Jurkat, Clone E6-1 (cell line): ENCODE measurements at regions not wholly inside any gene's neighbourhood (a gene's known extent, or its start where the extent isn't known, plus 50 kb on each side); places are given as distances from the start of the nearest gene placed in this dataset.
"Not testable (repeated sequence)": the region's sequence is repeated elsewhere in the genome, so short reads cannot be mapped to it uniquely, and the experiment has no call there.

Experiments
- DNase-seq: peaks from one replicate; pipeline ENCODE4 v3.0.0-alpha.2; 2011; ENCODE audit warnings: low read depth, low spot score
- H3K4me3 ChIP-seq: 2 replicates; pipeline ENCODE4 v1.5.1; 2011; ENCODE audit warnings: mild to moderate bottlenecking, low read length, control low read depth, moderate library complexity

DNA sequence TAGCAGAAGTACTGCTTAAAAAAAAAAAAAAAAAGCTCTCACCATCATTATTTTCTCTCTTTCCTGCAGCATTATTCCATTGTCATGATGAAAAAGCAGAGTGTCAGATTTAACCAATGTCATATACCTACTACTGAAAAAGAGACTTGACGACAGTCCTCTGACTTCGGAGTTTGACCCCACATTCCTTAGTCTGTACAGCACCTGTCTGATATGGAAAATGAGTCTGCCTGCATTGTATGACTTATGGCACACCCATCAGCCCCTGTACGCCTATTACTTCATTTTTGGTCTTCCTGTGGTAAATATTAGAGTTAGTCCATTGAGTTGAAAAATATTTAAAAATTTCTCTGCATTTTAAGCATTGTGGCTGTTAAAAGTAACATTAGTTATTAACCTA lies 54.5 kb upstream of the NOX4 start:
- DNase-seq = no peak
- no peak overlapping the region for H3K4me3 ChIP-seq

DNA sequence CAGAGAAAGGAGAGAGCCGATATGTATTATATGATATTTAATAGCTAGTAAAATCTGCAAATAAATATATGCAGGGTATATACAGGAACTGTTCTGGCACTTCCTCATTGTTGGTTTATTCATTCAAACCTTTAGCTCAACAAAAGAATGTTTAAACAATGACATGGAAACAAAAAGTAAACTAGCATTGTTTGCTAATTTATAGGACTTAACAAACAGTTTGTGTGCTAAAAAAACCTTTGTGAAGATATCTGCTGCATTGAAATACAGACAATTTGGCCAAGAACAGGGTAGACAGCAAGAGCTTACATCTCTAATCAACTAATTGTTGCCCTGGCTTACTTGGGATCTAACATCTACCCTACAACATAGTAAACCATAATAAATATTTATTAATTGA lies 64.6 kb upstream of the NOX4 start:
- not testable (repeated sequence) for DNase-seq, H3K4me3 ChIP-seq

DNA sequence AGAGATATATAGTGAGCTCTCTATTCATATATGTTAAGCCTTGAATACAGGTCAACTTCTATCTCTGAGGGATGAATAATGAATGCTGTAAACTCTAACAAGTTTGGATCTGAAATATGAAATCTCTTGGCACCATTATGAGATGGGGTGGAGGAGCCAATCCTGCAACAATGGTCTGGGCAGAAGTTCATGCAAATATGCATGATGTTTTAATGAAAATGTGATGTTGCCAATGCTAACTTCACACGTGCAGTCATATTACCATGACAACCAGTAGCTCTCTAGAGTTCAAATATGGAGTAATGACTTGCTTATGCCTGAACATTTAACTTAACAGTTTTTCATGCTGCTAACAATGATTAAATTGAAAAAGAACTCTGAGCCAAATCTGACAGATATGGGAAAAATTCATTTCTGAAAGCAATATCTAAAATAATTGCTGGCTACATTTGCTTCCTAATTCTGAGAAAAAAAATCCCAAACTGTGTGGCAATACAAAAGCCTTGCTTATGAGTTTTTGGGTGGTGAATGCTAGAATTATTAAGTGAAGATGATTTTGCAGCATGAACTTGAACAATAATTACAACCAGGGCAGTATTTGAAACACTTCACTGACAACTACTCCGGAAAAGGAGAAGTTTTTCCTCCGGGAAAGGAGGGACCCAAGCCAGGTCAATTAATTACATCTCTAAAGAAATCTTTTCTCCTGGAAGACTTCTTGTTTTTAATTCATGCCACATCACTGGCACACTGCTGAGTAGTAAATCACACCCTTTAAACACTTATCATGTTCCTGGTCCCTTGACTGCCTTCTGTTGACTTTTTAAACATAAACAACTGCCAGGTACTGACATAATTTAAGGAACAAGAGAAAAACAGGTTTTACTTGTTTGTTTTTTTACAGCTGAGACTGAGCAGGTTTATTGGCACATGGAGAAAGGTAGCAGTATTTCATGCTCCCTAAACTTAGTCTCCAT lies 65.8 kb upstream of the NOX4 start:
- not testable (repeated sequence) for DNase-seq

DNA sequence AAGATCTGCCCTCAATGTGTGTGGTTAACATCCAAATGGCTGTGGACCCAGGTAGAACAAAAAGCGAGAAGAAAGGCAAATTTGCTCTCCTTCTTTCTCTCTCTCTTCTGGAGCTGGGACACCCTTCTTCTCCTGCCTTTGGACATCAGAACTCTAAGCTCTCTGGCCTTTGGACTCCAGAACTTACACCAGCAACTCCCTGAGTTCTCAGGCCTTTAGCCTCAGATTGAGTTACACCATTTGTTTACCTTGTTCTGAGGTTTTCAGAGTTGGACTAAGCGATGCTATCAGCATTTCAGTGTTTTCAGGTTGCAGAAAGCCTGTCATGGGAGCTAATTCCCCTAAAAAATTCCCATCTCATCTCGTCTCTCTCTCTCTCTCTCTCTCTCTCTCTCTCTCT lies 69.4 kb upstream of the NOX4 start:
- DNase-seq, H3K4me3 ChIP-seq: not testable (repeated sequence)

More for the DNA sequence above, 65.8 kb upstream of the NOX4 start:
- H3K4me3 ChIP-seq = not testable (repeated sequence)

DNA sequence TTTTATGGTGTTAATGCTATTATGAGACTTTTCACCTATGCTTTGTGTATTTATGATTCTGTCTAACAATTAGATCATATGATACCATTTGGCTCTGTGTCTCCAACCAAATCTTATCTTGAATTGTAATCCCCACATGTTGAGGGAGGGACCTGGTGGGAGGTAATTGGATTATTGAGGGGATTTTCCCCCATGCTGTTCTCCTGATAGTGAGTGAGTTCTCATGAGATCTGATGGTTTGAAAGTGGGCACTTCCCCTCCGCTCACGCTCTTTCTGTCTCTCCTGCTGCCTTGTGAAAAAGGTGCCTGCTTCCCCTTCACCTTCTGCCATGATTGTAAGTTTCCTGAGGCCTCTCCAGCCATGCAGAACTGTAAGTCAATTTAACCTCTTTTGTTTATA lies 71.6 kb upstream of the NOX4 start:
- H3K4me3 ChIP-seq, DNase-seq: not testable (repeated sequence)

DNA sequence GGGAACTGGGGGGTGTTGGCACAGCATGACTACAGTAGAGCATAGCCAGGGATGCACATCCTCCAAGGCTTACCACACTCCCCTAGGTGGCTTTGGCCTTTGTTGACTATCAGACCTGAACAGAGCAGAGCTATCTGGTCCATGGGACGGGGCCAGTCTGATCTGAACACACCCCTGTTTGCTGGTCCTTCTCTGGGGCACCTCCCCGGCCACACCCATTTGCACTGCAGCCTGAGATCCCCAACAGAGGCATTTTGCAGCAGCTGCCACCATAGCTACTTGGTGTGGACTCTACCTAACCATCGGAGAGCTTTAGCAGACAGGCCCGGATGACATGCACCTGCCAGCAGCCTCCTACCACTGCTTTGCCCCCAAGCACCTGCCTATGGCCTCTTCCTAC lies 75.8 kb upstream of the NOX4 start:
- H3K4me3 ChIP-seq = no peak overlapping the region
- DNase-seq = no peak

DNA sequence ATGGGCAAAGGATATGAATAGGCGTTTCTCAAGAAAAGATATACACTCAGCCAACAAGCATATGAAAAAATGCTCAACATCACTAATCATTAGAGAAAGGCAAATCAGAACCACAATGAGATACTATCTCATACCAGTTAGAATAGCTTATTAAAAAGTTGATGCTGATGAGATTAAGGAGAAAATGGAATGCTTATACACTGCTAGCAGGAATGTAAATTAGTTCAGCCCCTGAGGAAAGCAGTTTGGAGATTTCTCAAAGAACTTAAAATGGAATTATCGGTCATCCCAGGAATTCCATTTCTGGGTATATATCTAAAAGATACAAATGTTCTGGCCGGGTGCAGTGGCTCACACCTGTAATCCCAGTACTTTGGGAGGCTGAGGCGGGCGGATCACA lies 78.2 kb upstream of the NOX4 start:
- H3K4me3 ChIP-seq, DNase-seq: not testable (repeated sequence)

DNA sequence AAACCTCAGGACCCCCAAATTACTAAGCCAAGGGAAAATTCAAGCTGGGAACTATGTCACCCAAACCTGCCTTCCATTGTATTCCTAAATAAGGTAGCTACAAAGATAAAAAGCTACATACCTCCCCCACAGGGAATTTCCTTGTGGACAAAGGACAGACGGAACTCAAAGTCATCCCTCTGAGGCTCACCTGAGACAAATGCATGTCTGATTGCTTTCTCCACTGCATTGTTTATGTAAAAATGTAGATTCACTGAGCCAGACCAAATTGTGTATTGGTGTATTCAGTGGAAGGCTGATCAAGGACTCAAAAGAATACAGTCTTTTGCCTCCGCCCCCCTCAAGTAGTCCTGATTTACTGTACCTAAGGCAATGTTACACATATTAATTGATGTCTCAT lies 80.5 kb upstream of the NOX4 start:
- DNase-seq, H3K4me3 ChIP-seq: not testable (repeated sequence)

DNA sequence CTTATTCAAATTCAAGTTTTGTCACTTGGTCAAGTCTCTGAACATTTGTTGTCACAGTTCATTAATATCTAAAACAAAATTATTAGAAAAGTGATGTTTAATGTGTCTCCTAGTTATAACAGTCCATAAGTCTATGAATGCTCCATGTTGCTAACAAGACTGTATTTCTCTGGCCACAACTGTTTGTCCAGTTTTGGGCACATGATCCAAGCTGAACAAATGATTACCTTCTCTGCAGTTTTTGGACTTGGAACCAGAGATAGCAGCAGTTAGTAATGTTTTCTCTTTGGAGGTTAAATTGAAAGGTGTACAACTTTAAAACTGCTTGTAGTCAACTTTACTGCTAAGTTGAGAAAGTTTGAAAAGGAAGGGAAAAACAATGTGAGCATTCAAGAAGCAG lies 84.7 kb upstream of the NOX4 start:
- H3K4me3 ChIP-seq, DNase-seq: not testable (repeated sequence)

DNA sequence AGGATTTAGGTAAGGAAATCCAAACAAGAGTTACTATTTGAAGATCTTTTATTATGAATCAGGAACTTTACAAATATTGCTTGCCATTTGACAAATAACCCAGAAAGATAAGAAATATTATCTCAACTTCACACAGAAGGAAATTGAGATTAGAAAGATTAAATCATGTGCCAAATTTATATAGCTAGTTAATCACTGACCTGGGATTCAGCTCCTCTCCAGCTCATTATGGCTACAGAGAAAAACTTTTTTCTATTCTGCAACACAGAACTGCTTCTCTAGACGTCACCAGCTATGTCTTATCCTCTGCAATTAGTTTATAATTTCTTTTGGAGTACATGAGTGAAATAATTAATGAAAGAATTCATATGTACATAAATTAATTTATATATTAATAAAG lies 86.3 kb upstream of the NOX4 start:
- DNase-seq, H3K4me3 ChIP-seq: not testable (repeated sequence)

DNA sequence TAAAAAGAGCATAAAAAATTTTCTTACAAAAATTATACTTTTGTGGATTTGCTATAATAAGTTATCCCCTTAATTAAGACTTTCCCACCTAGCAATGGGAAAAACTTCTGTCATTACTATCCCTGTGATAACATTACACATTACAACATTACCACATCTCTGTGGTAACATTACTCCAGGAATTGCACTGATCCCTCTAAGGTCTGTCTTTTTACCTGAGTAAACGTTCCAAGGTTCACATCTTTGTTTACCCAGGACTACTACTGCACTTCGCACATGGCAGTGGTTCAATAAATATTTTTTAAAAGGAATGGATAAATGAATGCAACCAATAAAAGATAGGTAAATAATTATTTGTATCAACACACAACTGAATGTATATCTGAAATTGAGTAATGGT lies 92.4 kb upstream of the NOX4 start:
- H3K4me3 ChIP-seq = no peak overlapping the region
- DNase-seq = no peak

DNA sequence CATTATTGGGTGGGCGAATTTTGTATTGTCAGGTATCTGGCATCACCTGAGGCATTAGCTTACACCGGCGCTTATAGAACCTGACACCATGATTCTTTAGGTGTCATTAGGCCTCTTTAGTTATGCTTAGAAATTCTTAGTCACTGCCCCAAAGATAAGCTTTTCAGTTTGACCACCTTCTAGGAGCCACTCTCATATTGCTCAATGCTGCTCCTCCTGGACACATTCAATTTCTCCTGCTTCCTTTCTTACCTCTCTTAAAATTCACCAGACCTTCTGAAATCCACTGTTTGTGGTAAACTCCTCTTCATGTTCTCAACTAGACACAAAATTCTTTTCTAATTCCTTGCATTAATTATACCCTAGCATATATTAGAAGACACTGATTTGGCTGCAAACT lies 93.9 kb upstream of the NOX4 start:
- not testable (repeated sequence) for H3K4me3 ChIP-seq, DNase-seq

DNA sequence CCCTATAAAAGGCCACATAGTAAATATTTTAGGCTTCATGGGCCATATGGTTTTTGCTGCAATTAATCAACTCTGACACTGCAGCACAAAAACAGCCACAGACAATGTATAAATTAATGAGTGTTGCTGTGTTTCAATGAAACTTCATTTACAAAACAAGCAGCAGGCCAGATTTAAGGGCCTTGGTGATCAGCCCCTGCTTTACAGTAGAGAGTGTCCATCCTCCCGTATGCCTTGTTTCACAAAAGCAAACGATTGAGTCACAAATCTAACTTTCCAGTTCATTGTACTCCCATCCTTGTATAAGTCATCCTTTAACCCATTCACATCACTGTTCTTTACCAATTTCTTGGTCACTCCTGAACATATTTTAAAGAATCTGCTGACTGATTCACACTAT lies 94.3 kb upstream of the NOX4 start:
- H3K4me3 ChIP-seq, DNase-seq: not testable (repeated sequence)

DNA sequence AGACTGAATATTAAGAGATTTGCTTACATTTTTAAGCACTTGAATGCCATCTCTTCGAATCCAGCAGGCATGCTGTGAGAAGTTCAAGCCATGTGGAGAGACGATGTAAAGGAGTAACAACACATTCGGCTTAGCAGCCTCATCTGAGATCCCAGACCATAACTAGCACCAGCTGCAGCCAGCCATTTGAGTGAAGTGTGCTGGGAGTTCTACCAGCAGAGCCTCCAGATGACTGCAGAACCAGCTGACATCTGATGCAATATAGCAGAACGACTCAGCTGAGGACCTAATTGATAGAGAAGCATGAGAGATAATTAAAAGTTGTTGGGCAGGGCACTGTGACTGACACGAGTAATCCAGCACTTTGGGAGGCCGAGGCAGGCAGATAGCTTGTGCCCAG lies 98.2 kb upstream of the NOX4 start:
- H3K4me3 ChIP-seq, DNase-seq: not testable (repeated sequence)

DNA sequence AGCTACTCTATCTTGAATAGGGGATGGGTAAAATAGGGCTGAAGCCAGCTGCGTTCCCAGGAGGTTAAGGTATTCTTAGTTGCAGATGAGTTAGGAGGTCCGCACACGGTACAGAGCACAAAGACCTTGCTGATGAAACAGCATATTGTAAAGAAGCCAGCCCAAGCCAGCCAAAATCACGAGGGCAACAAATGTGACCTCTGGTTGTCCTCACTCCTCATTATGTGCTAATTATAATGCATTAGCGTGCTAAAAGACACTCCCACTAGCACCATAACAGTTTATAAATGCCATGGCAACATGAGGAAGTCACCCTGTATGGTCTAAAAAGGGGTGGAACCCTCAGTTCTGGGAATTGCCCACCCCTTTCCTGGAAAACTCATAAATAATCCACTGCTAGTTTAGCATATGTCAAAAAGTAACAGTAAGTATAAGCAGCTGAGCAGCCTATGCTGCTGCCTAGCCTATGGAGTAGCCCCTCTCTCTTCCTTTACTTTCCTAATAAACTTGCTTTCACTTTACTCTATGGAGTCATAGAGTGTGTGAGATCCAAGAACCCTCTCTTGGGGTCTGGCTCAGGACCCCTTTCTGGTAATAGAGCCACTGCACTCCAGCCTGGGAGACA lies 98.9 kb upstream of the NOX4 start:
- DNase-seq, H3K4me3 ChIP-seq: not testable (repeated sequence)

DNA sequence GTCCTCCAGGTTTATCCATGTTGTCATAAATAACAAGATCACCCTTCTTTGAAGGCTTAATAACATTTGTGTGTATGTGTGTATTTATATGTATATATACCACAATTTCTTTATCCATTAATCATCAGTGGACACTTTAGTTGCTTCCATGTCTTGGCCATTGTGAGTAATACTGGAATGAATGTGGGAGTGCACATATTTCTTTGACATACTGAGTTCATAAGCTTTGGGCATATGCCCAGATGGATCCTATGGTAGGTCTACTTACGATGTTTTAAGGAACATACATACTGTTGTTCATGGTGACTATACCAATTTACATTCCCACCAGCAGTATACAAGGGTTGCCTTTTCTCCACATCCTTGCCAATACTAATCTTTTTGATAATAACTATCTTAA lies 108.8 kb upstream of the TRIM77 start:
- H3K4me3 ChIP-seq, DNase-seq: not testable (repeated sequence)

DNA sequence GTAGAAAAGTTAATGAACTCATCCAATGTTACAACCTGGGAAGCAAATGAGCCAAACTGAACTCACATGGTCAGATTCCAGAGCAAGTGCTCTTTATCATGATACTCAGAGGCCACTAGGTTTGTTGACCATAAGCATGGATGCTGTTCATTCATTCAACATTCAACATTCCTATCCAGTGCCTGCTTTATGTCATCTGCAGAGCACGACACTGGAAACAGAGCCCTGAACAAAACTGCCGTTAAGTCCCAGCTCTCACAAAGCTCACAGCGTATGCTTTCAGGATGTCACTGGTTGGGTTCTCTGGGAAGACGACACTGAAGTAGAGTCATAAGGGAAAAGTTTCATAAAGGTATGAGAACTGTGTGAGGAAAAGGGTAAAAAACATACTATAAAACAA lies 105.8 kb upstream of the TRIM77 start:
- DNase-seq = no peak
- H3K4me3 ChIP-seq = no peak overlapping the region

DNA sequence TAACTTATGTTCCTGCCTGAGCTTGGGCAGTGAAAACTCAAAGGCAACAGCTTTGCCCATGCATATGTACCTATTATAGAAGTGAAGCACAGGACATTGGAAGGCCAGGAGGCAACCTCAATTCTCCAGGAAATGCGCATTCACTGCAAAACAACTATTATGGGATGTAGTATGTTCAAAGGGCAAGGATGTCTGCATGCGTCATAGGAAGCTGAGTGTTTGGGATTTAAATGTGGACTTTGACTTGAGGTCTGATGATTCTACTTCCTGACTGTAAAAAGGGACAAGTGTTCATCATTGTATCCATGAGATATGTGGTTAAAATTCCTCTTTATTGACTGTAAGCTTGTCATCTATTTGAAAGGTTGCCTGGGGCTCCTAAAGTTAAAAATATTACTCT lies 103.3 kb upstream of the TRIM77 start:
- DNase-seq, H3K4me3 ChIP-seq: not testable (repeated sequence)

DNA sequence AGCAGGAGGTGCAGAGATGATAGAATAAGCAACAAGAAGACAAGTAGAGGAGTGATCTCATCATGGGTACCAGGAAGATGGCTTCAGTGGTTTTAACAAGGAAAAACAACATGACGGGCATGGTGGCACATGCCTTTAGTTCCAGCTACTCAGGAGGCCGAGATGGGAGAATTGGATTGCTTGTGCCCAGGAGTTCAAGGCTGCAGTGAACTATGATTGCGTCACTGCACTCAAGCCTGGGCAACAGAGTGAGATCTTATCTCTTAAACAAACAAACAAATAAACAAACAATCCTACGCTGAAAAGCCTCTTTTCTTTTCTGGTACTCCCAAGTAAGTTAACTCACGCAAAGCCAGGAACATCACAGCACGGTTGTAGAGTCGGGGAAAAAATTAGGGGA lies 102.6 kb upstream of the TRIM77 start:
- DNase-seq = not testable (repeated sequence)

DNA sequence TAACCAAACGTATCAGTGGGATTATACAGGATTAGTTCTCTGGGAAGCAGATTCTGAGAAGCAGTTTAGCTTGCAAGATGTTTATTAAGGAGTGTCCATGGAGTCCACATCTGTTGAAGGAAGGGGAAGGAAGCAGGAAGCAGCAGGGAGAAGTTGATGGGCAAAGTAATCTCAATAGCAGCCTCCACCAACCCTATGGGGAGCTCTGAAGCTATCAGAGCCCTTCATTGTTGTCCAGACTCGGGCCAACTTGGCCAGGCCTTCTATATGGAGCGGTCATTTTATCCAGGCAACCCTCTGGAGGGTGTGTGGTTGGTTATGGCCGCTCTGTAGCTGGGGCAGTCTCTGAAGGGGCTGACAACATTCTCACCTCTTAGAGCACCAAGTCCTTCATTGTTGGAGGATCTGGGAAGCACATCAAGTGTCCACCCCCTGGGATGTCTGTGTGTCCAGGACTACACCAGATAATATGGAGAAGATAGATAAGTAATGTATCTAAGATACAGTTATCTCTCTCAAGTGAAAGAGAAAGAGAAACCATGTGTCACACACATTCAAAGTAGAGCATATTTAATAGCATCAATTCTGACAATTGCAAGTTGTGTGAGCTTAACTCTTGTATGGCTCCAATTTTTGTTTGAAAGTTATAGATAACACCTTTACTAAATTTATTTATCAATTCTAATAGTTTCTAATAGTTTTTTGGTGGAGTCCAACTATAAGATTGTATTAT lies 101.7 kb upstream of the TRIM77 start:
- no peak for DNase-seq
- H3K4me3 ChIP-seq = no peak overlapping the region

More for the DNA sequence above, 102.6 kb upstream of the TRIM77 start:
- not testable (repeated sequence) for H3K4me3 ChIP-seq
